ENCODE measurements at regions not wholly inside any gene's neighbourhood (a gene's known extent, or its start where the extent isn't known, plus 50 kb on each side); places are given as distances from the start of the nearest gene placed in this dataset.

GRCh38 chr2:8593243-8593642 lies 88.6 kb upstream of the ID2 start:
- DNase-seq (ENCODE audit: low read depth, low spot score), result no peak
- TF ChIP-seq SUZ12 (IDR thresholded peaks at IDR 0.05; ENCODE audit: extremely low read depth, insufficient read depth, insufficient read length), result no peak
- TF ChIP-seq ZNF274 (IDR thresholded peaks at IDR 0.05; ENCODE audit: low read depth, low read length), result no peak
- H3K36me3 ChIP-seq (ENCODE audit: insufficient read depth, insufficient read length, low read length), result no peaks in the 10 kb centered on the region
- no peaks in the 10 kb centered on the region for H3K9me3 ChIP-seq (ENCODE audit: insufficient read depth, low read length)
- no peak overlapping the region for H3K9ac ChIP-seq (ENCODE audit: insufficient read length, low read depth)
- H3K4me1 ChIP-seq (ENCODE audit: insufficient read depth, insufficient read length), result no peaks in the 10 kb centered on the region
- H3K4me3 ChIP-seq (ENCODE audit: insufficient read length, low read depth), result no peak overlapping the region
- H3K27me3 ChIP-seq (ENCODE audit: insufficient read depth, insufficient read length), result no peaks in the 10 kb centered on the region

- no peaks in the 10 kb centered on the region for H3K36me3 ChIP-seq (ENCODE audit: insufficient read depth, insufficient read length, low read length)
- no peaks in the 10 kb centered on the region for H3K4me1 ChIP-seq (ENCODE audit: insufficient read depth, insufficient read length)
- no peaks in the 10 kb centered on the region for H3K9me3 ChIP-seq (ENCODE audit: insufficient read depth, low read length)
- TF ChIP-seq YY1 (IDR thresholded peaks at IDR 0.05; ENCODE audit: insufficient read depth, insufficient read length) (no peak), SUZ12 (IDR thresholded peaks at IDR 0.05; ENCODE audit: extremely low read depth, insufficient read depth, insufficient read length) (no peak), ZNF274 (IDR thresholded peaks at IDR 0.05; ENCODE audit: low read depth, low read length) (no peak)
- no peak overlapping the region for H3K9ac ChIP-seq (ENCODE audit: insufficient read length, low read depth)
- no peak for DNase-seq (ENCODE audit: low read depth, low spot score)
- H3K4me3 ChIP-seq (ENCODE audit: insufficient read length, low read depth), result no peak overlapping the region
- no peaks in the 10 kb centered on the region for H3K27me3 ChIP-seq (ENCODE audit: insufficient read depth, insufficient read length)
Observed at GRCh38 chr2:8594731-8595427, 87.0 kb upstream of the ID2 start.

GRCh38 chr2:8595428-8595805 lies 86.4 kb upstream of the ID2 start:
- TF ChIP-seq SUZ12 (IDR thresholded peaks at IDR 0.05; ENCODE audit: extremely low read depth, insufficient read depth, insufficient read length), result no peak
- no peak for DNase-seq (ENCODE audit: low read depth, low spot score)
- Histone ChIP-seq H3K27me3 (ENCODE audit: insufficient read depth, insufficient read length) (no peaks in the 10 kb centered on the region), H3K36me3 (ENCODE audit: insufficient read depth, insufficient read length, low read length) (no peaks in the 10 kb centered on the region), H3K4me3 (ENCODE audit: insufficient read length, low read depth) (no peak overlapping the region), H3K9ac (ENCODE audit: insufficient read length, low read depth) (no peak overlapping the region), H3K4me1 (ENCODE audit: insufficient read depth, insufficient read length) (no peaks in the 10 kb centered on the region), H3K9me3 (ENCODE audit: insufficient read depth, low read length) (no peaks in the 10 kb centered on the region)

GRCh38 chr2:8595811-8596600 lies 85.8 kb upstream of the ID2 start:
- Histone ChIP-seq H3K36me3 (ENCODE audit: insufficient read depth, insufficient read length, low read length) (no peaks in the 10 kb centered on the region), H3K27me3 (ENCODE audit: insufficient read depth, insufficient read length) (no peaks in the 10 kb centered on the region), H3K9me3 (ENCODE audit: insufficient read depth, low read length) (no peaks in the 10 kb centered on the region), H3K4me3 (ENCODE audit: insufficient read length, low read depth) (no peak overlapping the region), H3K9ac (ENCODE audit: insufficient read length, low read depth) (no peak overlapping the region), H3K4me1 (ENCODE audit: insufficient read depth, insufficient read length) (no peaks in the 10 kb centered on the region)
- no peak for DNase-seq (ENCODE audit: low read depth, low spot score)
- TF ChIP-seq YY1 (IDR thresholded peaks at IDR 0.05; ENCODE audit: insufficient read depth, insufficient read length) (no peak), SUZ12 (IDR thresholded peaks at IDR 0.05; ENCODE audit: extremely low read depth, insufficient read depth, insufficient read length) (no peak), ZNF274 (IDR thresholded peaks at IDR 0.05; ENCODE audit: low read depth, low read length) (no peak)

- no peak for DNase-seq (ENCODE audit: low read depth, low spot score)
- Histone ChIP-seq H3K4me1 (ENCODE audit: insufficient read depth, insufficient read length) (no peaks in the 10 kb centered on the region), H3K36me3 (ENCODE audit: insufficient read depth, insufficient read length, low read length) (no peaks in the 10 kb centered on the region), H3K9ac (ENCODE audit: insufficient read length, low read depth) (no peak overlapping the region), H3K27me3 (ENCODE audit: insufficient read depth, insufficient read length) (no peaks in the 10 kb centered on the region), H3K4me3 (ENCODE audit: insufficient read length, low read depth) (no peak overlapping the region), H3K9me3 (ENCODE audit: insufficient read depth, low read length) (no peaks in the 10 kb centered on the region)
- TF ChIP-seq SUZ12 (IDR thresholded peaks at IDR 0.05; ENCODE audit: extremely low read depth, insufficient read depth, insufficient read length) (no peak), YY1 (IDR thresholded peaks at IDR 0.05; ENCODE audit: insufficient read depth, insufficient read length) (no peak), ZNF274 (IDR thresholded peaks at IDR 0.05; ENCODE audit: low read depth, low read length) (no peak)
Observed at GRCh38 chr2:8597094-8597493, 84.8 kb upstream of the ID2 start.

GRCh38 chr2:8597559-8598225 lies 84.2 kb upstream of the ID2 start:
- H3K27me3 ChIP-seq (ENCODE audit: insufficient read depth, insufficient read length), result no peaks in the 10 kb centered on the region
- no peaks in the 10 kb centered on the region for H3K9me3 ChIP-seq (ENCODE audit: insufficient read depth, low read length)
- H3K4me1 ChIP-seq (ENCODE audit: insufficient read depth, insufficient read length), result no peaks in the 10 kb centered on the region
- no peak overlapping the region for H3K9ac ChIP-seq (ENCODE audit: insufficient read length, low read depth)
- no peak overlapping the region for H3K4me3 ChIP-seq (ENCODE audit: insufficient read length, low read depth)
- DNase-seq (ENCODE audit: low read depth, low spot score), result no peak
- no peaks in the 10 kb centered on the region for H3K36me3 ChIP-seq (ENCODE audit: insufficient read depth, insufficient read length, low read length)
- TF ChIP-seq ZNF274 (IDR thresholded peaks at IDR 0.05; ENCODE audit: low read depth, low read length) (no peak), YY1 (IDR thresholded peaks at IDR 0.05; ENCODE audit: insufficient read depth, insufficient read length) (no peak), SUZ12 (IDR thresholded peaks at IDR 0.05; ENCODE audit: extremely low read depth, insufficient read depth, insufficient read length) (no peak)

Data from NT2/D1 (cell line).